HFFc6 (cell line): ENCODE measurements at regions not wholly inside any gene's neighbourhood (a gene's known extent, or its start where the extent isn't known, plus 50 kb on each side); places are given as distances from the start of the nearest gene placed in this dataset.

Source experiments
- DNase-seq: peaks from one replicate; pipeline ENCODE4 v3.0.0-alpha.2; 2018
- H3K27ac Mint-ChIP-seq: 2 replicates; pipeline ENCODE4 v1.8.0; 2020; ENCODE audit warnings: mild to moderate bottlenecking, mixed read lengths
- H3K27me3 Mint-ChIP-seq: 2 replicates; pipeline ENCODE4 v1.8.0; 2021; ENCODE audit warnings: mild to moderate bottlenecking, moderate library complexity, mixed read lengths; ENCODE audit not compliant: insufficient read depth
- H3K36me3 Mint-ChIP-seq: 2 replicates; pipeline ENCODE4 v1.8.0; 2021; ENCODE audit warnings: low read depth, mixed read lengths
- H3K4me1 Mint-ChIP-seq: 2 replicates; pipeline ENCODE4 v1.8.0; 2020; ENCODE audit warnings: low read depth, mixed read lengths
- H3K4me3 Mint-ChIP-seq: 2 replicates; pipeline ENCODE4 v1.8.0; 2020; ENCODE audit warnings: mild to moderate bottlenecking, moderate library complexity, mixed read lengths
- H3K9me3 Mint-ChIP-seq: 2 replicates; pipeline ENCODE4 v1.8.0; 2020; ENCODE audit warnings: mild to moderate bottlenecking, mixed read lengths
- TF ChIP-seq, protein P1 (sequence below): fragments of 200-600 bp; sonication (generic); IDR thresholded peaks from 2 replicates; pipeline ENCODE4 v1.5.0; 2021; ENCODE audit warnings: antibody characterized with exemption, mild to moderate bottlenecking

DNA sequence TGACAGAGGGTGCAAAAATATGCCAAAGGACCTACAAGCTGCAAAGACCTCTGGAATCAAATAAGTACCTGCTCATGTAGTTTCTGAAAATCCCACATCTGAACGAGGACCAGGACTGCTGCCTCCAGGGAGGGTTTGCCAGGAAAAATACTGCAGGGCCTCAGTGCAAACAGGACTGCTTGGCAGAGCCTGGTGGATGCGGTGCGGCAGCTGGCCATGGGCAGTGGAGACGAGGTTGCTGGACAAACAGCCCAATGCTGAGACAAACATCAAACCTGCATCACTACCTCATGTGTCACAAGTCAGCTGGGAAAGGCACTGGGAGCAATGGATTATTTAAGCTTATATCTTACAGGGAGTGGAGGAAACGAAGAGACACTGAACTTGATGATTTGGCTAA lies 238.8 kb downstream of the PAX1 start:
- H3K27ac Mint-ChIP-seq = no peak overlapping the region
- DNase-seq = no peak
- H3K4me3 Mint-ChIP-seq = no peak overlapping the region
- peaks cover 2% of the 10 kb centered on the region for H3K27me3 Mint-ChIP-seq
- no peaks in the 10 kb centered on the region for H3K4me1 Mint-ChIP-seq
- H3K36me3 Mint-ChIP-seq = no peaks in the 10 kb centered on the region
- peaks cover 74% of the 10 kb centered on the region for H3K9me3 Mint-ChIP-seq
- TF ChIP-seq, protein P1, sequence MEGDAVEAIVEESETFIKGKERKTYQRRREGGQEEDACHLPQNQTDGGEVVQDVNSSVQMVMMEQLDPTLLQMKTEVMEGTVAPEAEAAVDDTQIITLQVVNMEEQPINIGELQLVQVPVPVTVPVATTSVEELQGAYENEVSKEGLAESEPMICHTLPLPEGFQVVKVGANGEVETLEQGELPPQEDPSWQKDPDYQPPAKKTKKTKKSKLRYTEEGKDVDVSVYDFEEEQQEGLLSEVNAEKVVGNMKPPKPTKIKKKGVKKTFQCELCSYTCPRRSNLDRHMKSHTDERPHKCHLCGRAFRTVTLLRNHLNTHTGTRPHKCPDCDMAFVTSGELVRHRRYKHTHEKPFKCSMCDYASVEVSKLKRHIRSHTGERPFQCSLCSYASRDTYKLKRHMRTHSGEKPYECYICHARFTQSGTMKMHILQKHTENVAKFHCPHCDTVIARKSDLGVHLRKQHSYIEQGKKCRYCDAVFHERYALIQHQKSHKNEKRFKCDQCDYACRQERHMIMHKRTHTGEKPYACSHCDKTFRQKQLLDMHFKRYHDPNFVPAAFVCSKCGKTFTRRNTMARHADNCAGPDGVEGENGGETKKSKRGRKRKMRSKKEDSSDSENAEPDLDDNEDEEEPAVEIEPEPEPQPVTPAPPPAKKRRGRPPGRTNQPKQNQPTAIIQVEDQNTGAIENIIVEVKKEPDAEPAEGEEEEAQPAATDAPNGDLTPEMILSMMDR = no peak

DNA sequence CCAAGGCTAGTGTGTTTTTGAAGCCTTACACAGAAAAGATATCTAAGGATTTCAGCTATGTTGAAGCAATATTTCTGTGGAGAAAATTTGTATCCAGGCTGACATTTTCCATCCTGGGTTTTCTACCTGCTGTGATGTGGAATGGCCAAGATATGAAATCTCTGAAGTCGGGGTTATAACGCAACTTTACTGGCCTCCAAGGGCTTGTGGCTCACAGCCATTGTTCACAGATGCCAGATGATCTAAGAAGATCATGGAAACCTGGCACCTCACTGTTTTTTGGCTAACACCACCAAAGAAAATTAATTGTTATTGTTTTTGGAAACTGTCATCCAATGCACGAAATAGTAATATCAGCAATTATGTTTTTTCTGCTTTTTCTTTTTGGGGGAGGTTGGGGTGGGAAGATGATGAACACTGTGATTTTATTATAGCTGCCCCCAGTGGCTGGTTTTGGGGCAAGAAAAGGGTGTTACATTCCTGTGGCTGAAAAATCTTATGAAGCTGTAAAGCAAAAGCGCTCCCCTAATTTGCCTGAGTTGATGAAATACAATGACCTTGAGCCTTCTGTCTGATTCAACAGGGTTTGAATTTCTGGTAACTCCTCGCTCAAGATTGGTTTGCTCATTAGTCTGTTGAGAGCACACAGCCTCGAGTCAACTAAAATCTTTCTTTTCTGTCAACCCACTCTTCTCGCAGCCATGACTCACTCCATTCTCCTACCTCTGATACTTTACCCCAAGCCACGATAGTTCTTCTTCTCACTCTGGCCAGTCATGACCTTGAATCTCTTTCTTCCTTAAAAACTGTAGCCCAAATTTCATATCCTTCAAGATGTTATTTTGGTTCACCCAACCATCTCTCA lies 236.7 kb downstream of the PAX1 start:
- H3K27me3 Mint-ChIP-seq = peaks cover 2% of the 10 kb centered on the region
- TF ChIP-seq, protein P1 = no peak
- H3K4me3 Mint-ChIP-seq = no peak overlapping the region
- no peaks in the 10 kb centered on the region for H3K4me1 Mint-ChIP-seq
- peaks cover 77% of the 10 kb centered on the region for H3K9me3 Mint-ChIP-seq
- H3K27ac Mint-ChIP-seq = no peak overlapping the region
- H3K36me3 Mint-ChIP-seq = no peaks in the 10 kb centered on the region
- no peak for DNase-seq

DNA sequence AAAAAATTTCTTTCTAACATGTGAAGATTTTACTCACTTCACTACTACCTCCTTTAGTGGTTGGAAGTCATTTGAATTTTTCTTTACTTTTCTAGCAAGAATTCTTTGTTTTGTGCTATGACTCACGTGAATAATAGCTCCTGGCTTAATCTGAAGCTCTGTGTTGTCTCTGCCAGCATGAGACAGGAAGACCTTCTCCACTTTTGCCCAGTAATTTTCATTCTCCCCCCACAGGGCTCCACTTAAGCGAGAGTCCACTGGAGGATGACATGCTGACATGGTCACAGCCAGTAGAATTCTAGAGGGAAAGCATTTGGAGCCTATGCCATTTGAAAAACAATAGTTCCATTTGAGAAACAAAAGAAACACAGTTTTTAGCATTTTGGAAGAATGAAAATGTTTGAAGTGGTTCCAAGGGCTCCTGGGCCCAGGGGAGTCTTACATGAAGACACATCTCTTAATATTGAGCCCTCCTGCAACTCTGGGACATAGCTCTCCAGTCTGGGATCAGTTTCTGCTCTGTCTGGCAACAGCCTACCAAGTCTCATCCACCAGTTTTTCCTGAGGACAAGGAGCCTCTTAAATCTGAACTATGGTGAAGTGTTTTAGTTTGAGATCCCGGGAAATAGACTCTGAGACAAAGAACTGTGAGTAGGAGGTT lies 231.4 kb downstream of the PAX1 start:
- Mint-ChIP-seq H3K27ac (no peak overlapping the region), H3K4me1 (no peaks in the 10 kb centered on the region), H3K36me3 (no peaks in the 10 kb centered on the region), H3K4me3 (no peak overlapping the region), H3K9me3 (peaks cover 47% of the 10 kb centered on the region), H3K27me3 (no peaks in the 10 kb centered on the region)
- DNase-seq = no peak
- TF ChIP-seq, protein P1 = no peak

DNA sequence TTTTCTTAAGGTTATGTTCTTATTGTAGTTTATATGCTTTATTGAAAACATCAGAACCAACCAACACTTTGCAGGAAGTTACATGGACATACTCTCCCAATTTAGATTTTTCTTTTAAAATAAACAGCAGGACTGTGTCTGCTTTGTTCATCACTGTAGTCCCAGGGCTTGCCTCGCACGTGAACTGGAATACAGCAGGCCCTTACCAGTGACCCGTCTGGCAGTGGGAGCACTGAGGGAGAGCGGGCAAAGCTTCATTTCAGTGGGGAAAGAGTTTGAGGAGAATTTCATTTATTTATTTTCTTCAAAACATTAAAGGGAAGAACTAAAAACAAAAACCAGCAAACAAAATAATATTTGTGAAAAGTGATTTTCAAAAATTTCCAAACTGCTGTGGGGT lies 230.8 kb downstream of the PAX1 start:
- peaks cover 47% of the 10 kb centered on the region for H3K9me3 Mint-ChIP-seq
- no peaks in the 10 kb centered on the region for H3K36me3 Mint-ChIP-seq
- no peak overlapping the region for H3K27ac Mint-ChIP-seq
- no peaks in the 10 kb centered on the region for H3K4me1 Mint-ChIP-seq
- DNase-seq = no peak
- TF ChIP-seq, protein P1 = no peak
- no peak overlapping the region for H3K4me3 Mint-ChIP-seq
- H3K27me3 Mint-ChIP-seq = no peaks in the 10 kb centered on the region

DNA sequence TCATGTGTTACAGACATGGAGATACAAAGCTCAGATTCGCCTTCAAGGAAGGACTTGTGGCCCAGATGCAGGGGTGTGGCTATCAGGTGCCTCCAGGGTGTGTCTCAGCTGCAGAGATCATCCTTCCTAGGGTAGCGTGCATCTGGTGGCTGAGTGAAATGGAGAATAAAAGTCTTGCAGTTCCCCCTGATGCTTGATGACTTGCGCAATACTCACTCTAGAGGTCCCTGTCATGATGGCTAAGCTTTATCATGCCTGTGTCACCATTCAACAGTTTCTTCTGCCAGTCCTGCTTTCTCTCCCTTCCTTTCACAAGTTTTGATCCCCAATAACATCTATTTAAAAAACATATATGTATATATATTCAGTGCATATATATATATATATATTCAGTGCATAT lies 228.1 kb downstream of the PAX1 start:
- Mint-ChIP-seq H3K27ac (no peak overlapping the region), H3K4me1 (no peaks in the 10 kb centered on the region), H3K4me3 (no peak overlapping the region), H3K27me3 (no peaks in the 10 kb centered on the region), H3K36me3 (no peaks in the 10 kb centered on the region), H3K9me3 (peaks cover 32% of the 10 kb centered on the region)
- TF ChIP-seq, protein P1 = no peak
- DNase-seq = no peak
